GM12878 (cell line): ENCODE measurements at regions not wholly inside any gene's neighbourhood (a gene's known extent, or its start where the extent isn't known, plus 50 kb on each side); places are given as distances from the start of the nearest gene placed in this dataset.

Source experiments
- CEBPB ChIP-seq, 2 experiments: fragments of 150-350 bp in 1 of 2; IDR thresholded peaks; 2 replicates each; pipeline ENCODE4 v1.6.1; 2012 to 2014; ENCODE audit warnings: low read depth in 2 of 2, low read length in 2 of 2, borderline replicate concordance in 1 of 2, inconsistent platforms in 1 of 2
- POLR2A ChIP-seq: IDR thresholded peaks from 2 replicates; pipeline ENCODE4 v1.6.1; 2011; ENCODE audit warnings: low read depth, mild to moderate bottlenecking, low read length
- POLR2AphosphoS5 ChIP-seq: IDR thresholded peaks from 2 replicates; pipeline ENCODE4 v1.6.1; 2011; ENCODE audit warnings: mild to moderate bottlenecking, low read length, inconsistent platforms
- RFX5 ChIP-seq: IDR thresholded peaks from 2 replicates; pipeline ENCODE4 v1.6.1; 2011; ENCODE audit warnings: low read depth, low read length, improper control_type of control experiment

DNA sequence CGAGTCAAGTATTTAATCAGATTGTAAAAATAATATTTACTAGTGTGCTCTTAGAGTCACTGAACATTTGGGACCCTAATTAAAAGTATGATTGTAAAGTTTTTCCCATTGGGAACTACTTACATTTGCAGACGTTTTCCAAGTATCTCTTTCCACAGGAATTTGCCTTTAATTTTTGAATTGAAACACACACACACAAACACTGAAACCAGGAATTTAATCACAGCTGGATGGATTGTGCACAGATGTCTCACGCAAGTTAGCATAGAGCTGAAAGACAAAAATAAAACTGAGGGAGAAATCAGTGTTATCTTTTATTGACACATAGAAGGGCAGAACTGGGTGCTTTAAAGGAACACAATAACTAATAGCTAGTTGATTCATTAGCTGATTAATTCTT is 230.7 kb downstream of the RND3 start:
- TF ChIP-seq POLR2AphosphoS5: no peak
- no peak for TF ChIP-seq CEBPB (IDR thresholded peaks at IDR 0.05; ENCODE audit: borderline replicate concordance in 1 of 2, low read depth in 2 of 2, low read length in 2 of 2)
- TF ChIP-seq RFX5: no peak
- no peak for TF ChIP-seq POLR2A
